GM12872 (cell line): ENCODE measurements at regions not wholly inside any gene's neighbourhood (a gene's known extent, or its start where the extent isn't known, plus 50 kb on each side); places are given as distances from the start of the nearest gene placed in this dataset.

Experiments
- TF ChIP-seq, protein P1 (sequence below): IDR thresholded peaks from 3 replicates; pipeline ENCODE4 v1.5.1; 2011; ENCODE audit warnings: low read depth, mild to moderate bottlenecking, low read length, moderate library complexity; ENCODE audit not compliant: insufficient read depth

DNA sequence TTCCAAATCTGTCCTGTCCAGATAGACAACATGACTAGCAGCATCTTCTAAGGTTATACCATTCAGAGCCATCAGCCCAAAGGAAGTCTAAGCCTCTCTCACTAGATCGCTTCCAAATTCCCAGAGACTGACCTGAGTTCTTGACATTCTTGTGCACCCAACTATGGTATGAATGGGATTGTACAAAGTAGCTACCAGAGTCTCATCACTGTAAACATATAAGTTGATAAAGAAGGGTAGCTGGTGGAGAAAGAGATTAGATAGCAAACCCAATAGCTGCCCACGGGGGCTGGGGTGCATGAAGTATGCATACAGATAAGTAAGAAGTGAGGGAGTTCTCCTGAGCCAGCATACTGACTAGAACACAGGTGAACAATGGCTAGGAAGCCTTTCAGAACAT is 180.0 kb downstream of the PLPP3 start:
- TF ChIP-seq, protein P1, sequence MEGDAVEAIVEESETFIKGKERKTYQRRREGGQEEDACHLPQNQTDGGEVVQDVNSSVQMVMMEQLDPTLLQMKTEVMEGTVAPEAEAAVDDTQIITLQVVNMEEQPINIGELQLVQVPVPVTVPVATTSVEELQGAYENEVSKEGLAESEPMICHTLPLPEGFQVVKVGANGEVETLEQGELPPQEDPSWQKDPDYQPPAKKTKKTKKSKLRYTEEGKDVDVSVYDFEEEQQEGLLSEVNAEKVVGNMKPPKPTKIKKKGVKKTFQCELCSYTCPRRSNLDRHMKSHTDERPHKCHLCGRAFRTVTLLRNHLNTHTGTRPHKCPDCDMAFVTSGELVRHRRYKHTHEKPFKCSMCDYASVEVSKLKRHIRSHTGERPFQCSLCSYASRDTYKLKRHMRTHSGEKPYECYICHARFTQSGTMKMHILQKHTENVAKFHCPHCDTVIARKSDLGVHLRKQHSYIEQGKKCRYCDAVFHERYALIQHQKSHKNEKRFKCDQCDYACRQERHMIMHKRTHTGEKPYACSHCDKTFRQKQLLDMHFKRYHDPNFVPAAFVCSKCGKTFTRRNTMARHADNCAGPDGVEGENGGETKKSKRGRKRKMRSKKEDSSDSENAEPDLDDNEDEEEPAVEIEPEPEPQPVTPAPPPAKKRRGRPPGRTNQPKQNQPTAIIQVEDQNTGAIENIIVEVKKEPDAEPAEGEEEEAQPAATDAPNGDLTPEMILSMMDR, result no peak

DNA sequence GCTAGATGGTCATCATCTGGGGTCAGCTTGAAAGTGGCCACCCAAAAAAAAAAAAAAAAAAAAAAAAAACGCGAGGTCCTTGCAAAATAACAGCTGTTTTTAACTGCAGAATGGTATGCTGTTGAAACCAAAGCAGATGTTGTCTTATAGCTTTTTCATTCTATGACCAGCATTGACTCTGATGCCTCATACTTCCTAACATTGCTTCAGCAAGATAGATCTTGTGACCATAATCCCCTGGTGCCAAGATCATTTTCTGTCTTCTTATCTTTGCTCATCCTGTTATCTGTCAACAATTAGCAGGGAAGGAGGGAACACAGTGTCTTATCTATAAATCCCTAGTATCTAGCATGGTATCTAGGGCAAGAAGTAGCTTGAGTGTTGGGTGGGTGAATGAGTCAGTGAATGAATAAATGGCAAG is 181.5 kb downstream of the PLPP3 start:
- TF ChIP-seq, protein P1, result no peak

DNA sequence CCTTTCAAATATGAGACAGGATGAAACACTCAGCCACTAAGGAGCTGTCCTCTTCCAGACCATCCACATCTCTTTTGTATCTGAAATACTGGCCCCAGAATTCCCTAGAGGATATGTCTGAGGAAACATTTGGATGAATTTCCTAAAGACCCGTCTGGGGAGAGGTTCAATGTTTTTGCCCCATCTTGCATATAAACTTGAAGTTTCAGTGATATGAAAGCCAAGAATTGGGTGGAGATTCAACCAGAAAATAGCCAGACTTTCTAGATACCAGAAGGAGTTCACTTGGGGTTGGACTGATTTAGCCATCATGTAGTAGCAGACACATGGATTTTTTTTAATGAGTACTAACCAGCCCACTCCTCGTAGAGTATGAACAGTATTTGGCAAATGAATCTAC is 182.0 kb downstream of the PLPP3 start:
- TF ChIP-seq, protein P1, result no peak

DNA sequence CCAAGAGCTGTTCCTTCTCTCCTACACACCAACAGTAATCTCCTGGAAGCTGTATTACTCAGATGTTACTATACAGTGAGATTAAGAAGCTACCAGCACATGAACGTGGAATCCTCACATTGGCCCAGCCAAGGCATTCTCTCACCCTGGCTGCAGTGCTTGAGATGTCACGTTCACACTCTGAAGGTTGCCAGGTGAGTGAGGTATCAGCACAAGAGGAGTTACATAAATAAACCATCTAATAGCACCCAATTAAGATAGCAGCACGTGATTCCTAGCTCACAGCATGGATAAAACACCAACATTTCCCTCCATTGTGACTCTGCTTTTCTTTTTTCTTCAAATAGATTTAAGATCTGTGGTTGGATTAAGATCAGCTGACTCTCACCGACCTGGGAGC is 182.8 kb downstream of the PLPP3 start:
- TF ChIP-seq, protein P1, result no peak

DNA sequence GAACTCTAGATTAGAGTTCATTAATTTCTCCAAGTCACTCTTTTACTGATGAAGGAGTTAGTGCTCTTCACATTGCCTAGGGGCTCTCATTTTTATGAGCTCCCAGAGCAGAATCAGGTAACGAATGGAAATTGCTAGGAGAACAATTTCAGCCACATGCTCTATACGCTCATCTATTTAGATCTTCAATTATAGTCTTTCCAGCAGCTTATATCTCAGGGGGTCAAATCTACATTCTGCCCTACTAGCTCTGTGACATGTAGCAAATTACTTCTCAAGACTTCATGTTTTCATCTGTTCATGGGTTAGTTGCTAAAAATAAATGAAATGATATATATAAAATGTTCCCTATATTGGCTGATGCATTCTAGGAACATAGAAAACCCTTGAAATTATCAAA is 183.6 kb downstream of the PLPP3 start:
- TF ChIP-seq, protein P1, result no peak

DNA sequence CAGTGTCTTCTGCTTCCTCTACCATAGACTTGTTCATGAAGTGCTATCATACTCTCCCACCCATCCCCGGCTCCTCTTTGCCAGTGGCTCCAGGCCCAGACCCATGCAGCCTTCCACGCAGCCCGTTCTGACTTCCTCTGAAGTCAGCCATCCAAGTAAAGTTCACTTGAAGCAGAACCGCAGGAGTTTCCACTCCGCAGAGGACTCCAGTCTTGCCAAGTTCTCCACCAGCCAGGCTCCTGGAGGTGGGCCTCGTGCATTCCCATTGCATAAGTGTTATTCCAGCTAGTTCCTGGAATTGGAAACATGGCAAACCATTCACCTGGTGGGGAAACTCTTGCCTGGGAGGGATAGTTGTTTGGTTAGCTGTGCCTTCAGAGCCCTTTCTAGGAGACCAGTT is 185.1 kb downstream of the PLPP3 start:
- TF ChIP-seq, protein P1, result no peak

DNA sequence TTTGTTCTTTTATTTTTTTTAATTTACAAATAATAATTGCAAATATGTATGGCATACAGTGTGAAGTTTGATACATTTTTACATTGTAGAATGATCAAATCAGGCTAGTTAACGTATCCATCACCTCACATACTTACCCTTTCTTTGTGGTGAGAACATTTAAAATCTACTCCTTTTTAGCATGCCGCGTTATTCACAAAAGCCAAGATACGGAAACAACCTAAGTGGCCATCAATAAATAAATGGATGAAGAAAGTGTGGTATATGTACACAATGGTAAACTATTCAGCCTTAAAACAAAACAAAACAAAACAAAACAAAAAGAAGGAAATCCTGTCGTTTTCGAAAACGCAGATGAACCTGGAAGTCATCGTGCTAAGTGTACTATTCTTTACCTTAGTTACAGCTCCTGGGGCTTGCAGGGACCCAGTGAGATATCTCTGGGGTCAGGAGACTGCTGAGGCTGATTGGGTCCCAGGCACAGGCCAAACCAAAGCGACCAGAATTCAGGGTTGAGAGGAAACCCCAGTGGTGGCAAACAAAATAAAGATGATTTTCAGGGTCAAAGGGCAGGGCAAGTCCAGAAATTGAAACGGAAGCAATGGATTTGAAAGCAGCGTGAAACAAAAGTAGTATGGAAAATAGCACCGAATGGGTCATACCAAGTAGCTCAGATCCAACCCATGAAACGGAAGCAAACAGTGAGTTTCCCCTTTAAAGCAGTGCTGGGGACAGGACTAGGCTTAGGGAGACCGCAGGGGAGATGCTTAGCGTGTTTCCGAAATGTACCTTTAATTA is 188.2 kb downstream of the PLPP3 start:
- TF ChIP-seq, protein P1, result no peak
